ENCODE measurements at regions not wholly inside any gene's neighbourhood (a gene's known extent, or its start where the extent isn't known, plus 50 kb on each side); places are given as distances from the start of the nearest gene placed in this dataset.
"Not testable (repeated sequence)": the region's sequence is repeated elsewhere in the genome, so short reads cannot be mapped to it uniquely, and the experiment has no call there.

DNA sequence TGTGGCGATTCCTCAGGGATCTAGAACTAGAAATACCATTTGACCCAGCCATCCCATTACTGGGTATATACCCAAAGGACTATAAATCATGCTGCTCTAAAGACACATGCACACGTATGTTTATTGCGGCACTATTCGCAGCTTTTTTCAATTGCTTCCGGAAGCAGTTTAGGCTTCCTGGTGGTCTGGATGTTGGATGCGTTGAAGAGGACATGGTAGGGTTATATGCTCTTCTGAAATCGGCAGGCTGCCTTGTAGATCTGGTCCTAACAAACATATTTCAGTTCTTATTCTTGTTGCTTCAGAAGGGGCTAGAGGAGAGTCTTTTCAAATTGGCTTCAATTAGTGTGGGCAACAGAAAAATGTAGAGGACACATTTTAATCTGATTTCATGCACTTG is 243.4 kb downstream of the TMA16 start:
- ATAC-seq: not testable (repeated sequence)

DNA sequence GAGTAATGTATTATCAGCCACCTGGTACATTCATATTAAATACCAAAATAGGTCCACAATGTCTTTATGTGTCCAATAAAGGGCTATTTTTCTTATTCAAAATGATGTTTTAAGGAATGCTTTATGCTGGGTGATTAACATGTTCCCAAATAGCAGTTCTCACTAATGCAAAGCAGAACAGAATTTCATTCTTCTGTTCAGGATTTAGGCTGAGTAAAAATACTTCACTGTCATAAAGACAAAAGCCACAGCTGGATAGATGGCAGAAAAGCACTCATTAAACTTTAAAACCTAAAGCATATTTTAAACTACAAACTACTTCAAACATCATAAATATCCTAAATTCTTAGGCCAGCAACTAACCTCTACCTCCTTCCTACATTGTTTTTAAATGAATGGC is 244.0 kb downstream of the TMA16 start:
- ChIA-PET CTCF (no interaction called here), POLR2A (no interaction called here)
- ATAC-seq: no peak
- no peaks in the 10 kb centered on the region for H3K9me3 Mint-ChIP-seq
- no peak overlapping the region for H3K4me3 Mint-ChIP-seq
- no peaks in the 10 kb centered on the region for H3K27me3 Mint-ChIP-seq (ENCODE audit: low read depth)
- TF ChIP-seq CREB1 (CRISPR knock-in tag; IDR thresholded peaks at IDR 0.05) (no peak), HMGA2 (CRISPR knock-in tag; IDR thresholded peaks at IDR 0.05) (no peak), MYBL2 (CRISPR knock-in tag; IDR thresholded peaks at IDR 0.05) (no peak), PRRX2 (CRISPR knock-in tag; IDR thresholded peaks at IDR 0.05) (no peak), NR3C1 (CRISPR knock-in tag; conservative IDR thresholded peaks at IDR 0.05; ENCODE audit: low read depth) (no peak), ZNF671 (CRISPR knock-in tag; IDR thresholded peaks at IDR 0.05) (no peak), IRF2 (CRISPR knock-in tag; IDR thresholded peaks at IDR 0.05; ENCODE audit: borderline replicate concordance, low read depth) (no peak), GTF2I (CRISPR knock-in tag; conservative IDR thresholded peaks at IDR 0.05) (no peak), CBFB (CRISPR knock-in tag; IDR thresholded peaks at IDR 0.05; ENCODE audit: low read depth) (no peak), RORB (CRISPR knock-in tag; IDR thresholded peaks at IDR 0.05) (no peak), ZNF138 (CRISPR knock-in tag; conservative IDR thresholded peaks at IDR 0.05) (no peak), NFYB (CRISPR knock-in tag; conservative IDR thresholded peaks at IDR 0.05; ENCODE audit: low read depth) (no peak)
- TF ChIP-seq, protein P1, sequence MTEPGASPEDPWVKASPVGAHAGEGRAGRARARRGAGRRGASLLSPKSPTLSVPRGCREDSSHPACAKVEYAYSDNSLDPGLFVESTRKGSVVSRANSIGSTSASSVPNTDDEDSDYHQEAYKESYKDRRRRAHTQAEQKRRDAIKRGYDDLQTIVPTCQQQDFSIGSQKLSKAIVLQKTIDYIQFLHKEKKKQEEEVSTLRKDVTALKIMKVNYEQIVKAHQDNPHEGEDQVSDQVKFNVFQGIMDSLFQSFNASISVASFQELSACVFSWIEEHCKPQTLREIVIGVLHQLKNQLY (CRISPR knock-in tag; IDR thresholded peaks at IDR 0.05): no peak
- TF ChIP-seq, protein P2, sequence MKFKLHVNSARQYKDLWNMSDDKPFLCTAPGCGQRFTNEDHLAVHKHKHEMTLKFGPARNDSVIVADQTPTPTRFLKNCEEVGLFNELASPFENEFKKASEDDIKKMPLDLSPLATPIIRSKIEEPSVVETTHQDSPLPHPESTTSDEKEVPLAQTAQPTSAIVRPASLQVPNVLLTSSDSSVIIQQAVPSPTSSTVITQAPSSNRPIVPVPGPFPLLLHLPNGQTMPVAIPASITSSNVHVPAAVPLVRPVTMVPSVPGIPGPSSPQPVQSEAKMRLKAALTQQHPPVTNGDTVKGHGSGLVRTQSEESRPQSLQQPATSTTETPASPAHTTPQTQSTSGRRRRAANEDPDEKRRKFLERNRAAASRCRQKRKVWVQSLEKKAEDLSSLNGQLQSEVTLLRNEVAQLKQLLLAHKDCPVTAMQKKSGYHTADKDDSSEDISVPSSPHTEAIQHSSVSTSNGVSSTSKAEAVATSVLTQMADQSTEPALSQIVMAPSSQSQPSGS (CRISPR knock-in tag; IDR thresholded peaks at IDR 0.05; ENCODE audit: borderline replicate concordance, low read depth): no peak
- TF ChIP-seq, protein P3, sequence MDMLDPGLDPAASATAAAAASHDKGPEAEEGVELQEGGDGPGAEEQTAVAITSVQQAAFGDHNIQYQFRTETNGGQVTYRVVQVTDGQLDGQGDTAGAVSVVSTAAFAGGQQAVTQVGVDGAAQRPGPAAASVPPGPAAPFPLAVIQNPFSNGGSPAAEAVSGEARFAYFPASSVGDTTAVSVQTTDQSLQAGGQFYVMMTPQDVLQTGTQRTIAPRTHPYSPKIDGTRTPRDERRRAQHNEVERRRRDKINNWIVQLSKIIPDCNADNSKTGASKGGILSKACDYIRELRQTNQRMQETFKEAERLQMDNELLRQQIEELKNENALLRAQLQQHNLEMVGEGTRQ (CRISPR knock-in tag; IDR thresholded peaks at IDR 0.05): no peak
- TF ChIP-seq, protein P4, sequence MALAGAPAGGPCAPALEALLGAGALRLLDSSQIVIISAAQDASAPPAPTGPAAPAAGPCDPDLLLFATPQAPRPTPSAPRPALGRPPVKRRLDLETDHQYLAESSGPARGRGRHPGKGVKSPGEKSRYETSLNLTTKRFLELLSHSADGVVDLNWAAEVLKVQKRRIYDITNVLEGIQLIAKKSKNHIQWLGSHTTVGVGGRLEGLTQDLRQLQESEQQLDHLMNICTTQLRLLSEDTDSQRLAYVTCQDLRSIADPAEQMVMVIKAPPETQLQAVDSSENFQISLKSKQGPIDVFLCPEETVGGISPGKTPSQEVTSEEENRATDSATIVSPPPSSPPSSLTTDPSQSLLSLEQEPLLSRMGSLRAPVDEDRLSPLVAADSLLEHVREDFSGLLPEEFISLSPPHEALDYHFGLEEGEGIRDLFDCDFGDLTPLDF (CRISPR knock-in tag; IDR thresholded peaks at IDR 0.05): no peak
- TF ChIP-seq, protein P5, sequence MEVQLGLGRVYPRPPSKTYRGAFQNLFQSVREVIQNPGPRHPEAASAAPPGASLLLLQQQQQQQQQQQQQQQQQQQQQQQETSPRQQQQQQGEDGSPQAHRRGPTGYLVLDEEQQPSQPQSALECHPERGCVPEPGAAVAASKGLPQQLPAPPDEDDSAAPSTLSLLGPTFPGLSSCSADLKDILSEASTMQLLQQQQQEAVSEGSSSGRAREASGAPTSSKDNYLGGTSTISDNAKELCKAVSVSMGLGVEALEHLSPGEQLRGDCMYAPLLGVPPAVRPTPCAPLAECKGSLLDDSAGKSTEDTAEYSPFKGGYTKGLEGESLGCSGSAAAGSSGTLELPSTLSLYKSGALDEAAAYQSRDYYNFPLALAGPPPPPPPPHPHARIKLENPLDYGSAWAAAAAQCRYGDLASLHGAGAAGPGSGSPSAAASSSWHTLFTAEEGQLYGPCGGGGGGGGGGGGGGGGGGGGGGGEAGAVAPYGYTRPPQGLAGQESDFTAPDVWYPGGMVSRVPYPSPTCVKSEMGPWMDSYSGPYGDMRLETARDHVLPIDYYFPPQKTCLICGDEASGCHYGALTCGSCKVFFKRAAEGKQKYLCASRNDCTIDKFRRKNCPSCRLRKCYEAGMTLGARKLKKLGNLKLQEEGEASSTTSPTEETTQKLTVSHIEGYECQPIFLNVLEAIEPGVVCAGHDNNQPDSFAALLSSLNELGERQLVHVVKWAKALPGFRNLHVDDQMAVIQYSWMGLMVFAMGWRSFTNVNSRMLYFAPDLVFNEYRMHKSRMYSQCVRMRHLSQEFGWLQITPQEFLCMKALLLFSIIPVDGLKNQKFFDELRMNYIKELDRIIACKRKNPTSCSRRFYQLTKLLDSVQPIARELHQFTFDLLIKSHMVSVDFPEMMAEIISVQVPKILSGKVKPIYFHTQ (CRISPR knock-in tag; IDR thresholded peaks at IDR 0.05): no peak
- TF ChIP-seq, protein P6, sequence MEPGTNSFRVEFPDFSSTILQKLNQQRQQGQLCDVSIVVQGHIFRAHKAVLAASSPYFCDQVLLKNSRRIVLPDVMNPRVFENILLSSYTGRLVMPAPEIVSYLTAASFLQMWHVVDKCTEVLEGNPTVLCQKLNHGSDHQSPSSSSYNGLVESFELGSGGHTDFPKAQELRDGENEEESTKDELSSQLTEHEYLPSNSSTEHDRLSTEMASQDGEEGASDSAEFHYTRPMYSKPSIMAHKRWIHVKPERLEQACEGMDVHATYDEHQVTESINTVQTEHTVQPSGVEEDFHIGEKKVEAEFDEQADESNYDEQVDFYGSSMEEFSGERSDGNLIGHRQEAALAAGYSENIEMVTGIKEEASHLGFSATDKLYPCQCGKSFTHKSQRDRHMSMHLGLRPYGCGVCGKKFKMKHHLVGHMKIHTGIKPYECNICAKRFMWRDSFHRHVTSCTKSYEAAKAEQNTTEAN (CRISPR knock-in tag; IDR thresholded peaks at IDR 0.05): no peak
- TF ChIP-seq, protein P7, sequence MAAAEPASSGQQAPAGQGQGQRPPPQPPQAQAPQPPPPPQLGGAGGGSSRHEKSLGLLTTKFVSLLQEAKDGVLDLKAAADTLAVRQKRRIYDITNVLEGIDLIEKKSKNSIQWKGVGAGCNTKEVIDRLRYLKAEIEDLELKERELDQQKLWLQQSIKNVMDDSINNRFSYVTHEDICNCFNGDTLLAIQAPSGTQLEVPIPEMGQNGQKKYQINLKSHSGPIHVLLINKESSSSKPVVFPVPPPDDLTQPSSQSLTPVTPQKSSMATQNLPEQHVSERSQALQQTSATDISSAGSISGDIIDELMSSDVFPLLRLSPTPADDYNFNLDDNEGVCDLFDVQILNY (CRISPR knock-in tag; IDR thresholded peaks at IDR 0.05): no peak
- DNase-seq (ENCODE audit: low spot score): no peak
- H3K27ac Mint-ChIP-seq: no peak overlapping the region
- no peaks in the 10 kb centered on the region for H3K4me1 Mint-ChIP-seq
- no peaks in the 10 kb centered on the region for H3K36me3 Mint-ChIP-seq

More for the DNA sequence above, 243.4 kb downstream of the TMA16 start:
- H3K4me3 Mint-ChIP-seq; CTCF ChIA-PET; POLR2A ChIA-PET; DNase-seq (ENCODE audit: low spot score); H3K4me1 Mint-ChIP-seq; H3K9me3 Mint-ChIP-seq; H3K36me3 Mint-ChIP-seq; H3K27ac Mint-ChIP-seq; H3K27me3 Mint-ChIP-seq (ENCODE audit: low read depth): not testable (repeated sequence)

All from WTC11 (cell line).